GM13976 (cell line): ENCODE measurements at regions not wholly inside any gene's neighbourhood (a gene's known extent, or its start where the extent isn't known, plus 50 kb on each side); places are given as distances from the start of the nearest gene placed in this dataset.

Source experiments
- DNase-seq: peaks from one replicate; pipeline ENCODE4 v3.0.0; 2012; ENCODE audit warnings: low spot score
- CTCF ChIP-seq: IDR thresholded peaks from 2 replicates; pipeline ENCODE4 v1.5.1; 2012; ENCODE audit warnings: borderline replicate concordance, mild to moderate bottlenecking; ENCODE audit not compliant: insufficient read depth; ENCODE audit errors: extremely low read depth, missing control alignments, control extremely low read depth
- in situ Hi-C: fragments of 300-500 bp; cut with MboI; formaldehyde crosslinking; loops from one replicate; pipeline ENCODE4 v1.12.0; 2022; ENCODE audit warnings: low sequenced_read_pairs, mixed read lengths, inconsistent platforms; ENCODE audit not compliant: unreplicated experiment

- no peak for DNase-seq
- in situ Hi-C loops, result loop anchor here (10.0 kb wide), 1 partner anchor 162 kb away; no protein-coding TSS in a partner anchor
- no peak for TF ChIP-seq CTCF
These were observed 78.8 kb upstream of the BOC start for GRCh38 chr3:113132571-113132996.

- DNase-seq, result no peak
- in situ Hi-C loops, result loop anchor here (10.0 kb wide), 1 partner anchor 162 kb away; no protein-coding TSS in a partner anchor
- no peak for TF ChIP-seq CTCF
These were observed 78.2 kb upstream of the BOC start for GRCh38 chr3:113133140-113133539.

- peak; percentile 12 for TF ChIP-seq CTCF
- in situ Hi-C loops, result loop anchor here (10.0 kb wide), 1 partner anchor 159 kb away; no protein-coding TSS in a partner anchor
- no peak for DNase-seq
These were observed 75.3 kb upstream of the BOC start for GRCh38 chr3:113136071-113136470.

GRCh38 chr3:113136544-113136943 lies 74.8 kb upstream of the BOC start:
- no peak for TF ChIP-seq CTCF
- in situ Hi-C loops, result loop anchor here (10.0 kb wide), 1 partner anchor 158 kb away; no protein-coding TSS in a partner anchor
- no peak for DNase-seq

GRCh38 chr3:113138839-113139743 lies 72.3 kb upstream of the BOC start:
- DNase-seq, result no peak
- in situ Hi-C loops, result loop anchor here (10.0 kb wide), 1 partner anchor 156 kb away; no protein-coding TSS in a partner anchor
- no peak for TF ChIP-seq CTCF

- DNase-seq, result no peak
- no peak for TF ChIP-seq CTCF
- in situ Hi-C loops, result no loop called here
These were observed 70.5 kb upstream of the BOC start for GRCh38 chr3:113140876-113141275.
